ENCODE measurements at regions not wholly inside any gene's neighbourhood (a gene's known extent, or its start where the extent isn't known, plus 50 kb on each side); places are given as distances from the start of the nearest gene placed in this dataset.

- intact Hi-C loops (cut with DNase I) = no loop called here
- H3K36me3 ChIP-seq = no peaks in the 10 kb centered on the region
- no peak for TF ChIP-seq POLR2A (IDR thresholded peaks at IDR 0.05)
- TF ChIP-seq POLR2AphosphoS5 (IDR thresholded peaks at IDR 0.05; ENCODE audit: insufficient read depth in 1 of 2, low read depth in 1 of 2) = no peak
- no peak for TF ChIP-seq CTCF (IDR thresholded peaks at IDR 0.05)
These were observed 867.8 kb downstream of the AMY1C start for GRCh38 chr1:104617474-104617873.

DNA sequence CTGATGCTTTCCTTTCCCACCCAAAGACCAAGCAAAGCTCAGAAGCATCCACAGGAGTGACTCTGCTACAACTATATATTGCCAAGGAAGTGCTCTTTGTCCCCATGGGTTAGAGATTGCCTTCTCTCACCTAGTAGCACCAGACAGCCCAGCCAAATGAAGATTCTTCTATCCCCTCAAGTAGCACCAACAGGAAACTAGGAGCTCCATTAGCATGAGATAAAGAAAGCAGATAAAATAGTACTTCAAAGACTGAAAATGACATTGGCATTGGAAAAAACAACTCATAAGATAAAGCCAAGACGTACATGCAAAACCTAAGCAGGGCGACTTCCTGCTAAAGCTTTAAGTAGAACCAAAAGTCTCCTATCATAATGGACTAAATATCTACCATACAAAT, 871.5 kb downstream of the AMY1C start:
- no peak for DNase-seq (ENCODE audit: extremely low spot score in 2 of 2)
- no peaks in the 10 kb centered on the region for H3K9me3 ChIP-seq
- no peaks in the 10 kb centered on the region for H3K4me1 ChIP-seq
- H3K27ac ChIP-seq = no peak overlapping the region
- no peaks in the 10 kb centered on the region for H3K27me3 ChIP-seq
- TF ChIP-seq CTCF (IDR thresholded peaks at IDR 0.05) (no peak), POLR2A (IDR thresholded peaks at IDR 0.05) (no peak), POLR2AphosphoS5 (IDR thresholded peaks at IDR 0.05; ENCODE audit: insufficient read depth in 1 of 2, low read depth in 1 of 2) (no peak)
- intact Hi-C loops (cut with DNase I) = no loop called here
- H3K4me3 ChIP-seq = no peak overlapping the region
- H3K36me3 ChIP-seq = no peaks in the 10 kb centered on the region

More at GRCh38 chr1:104617474-104617873, 867.8 kb downstream of the AMY1C start:
- H3K9me3 ChIP-seq = no peaks in the 10 kb centered on the region
- no peaks in the 10 kb centered on the region for H3K27me3 ChIP-seq
- H3K27ac ChIP-seq = no peak overlapping the region
- no peaks in the 10 kb centered on the region for H3K4me1 ChIP-seq
- DNase-seq (ENCODE audit: extremely low spot score in 2 of 2) = no peak
- no peak overlapping the region for H3K4me3 ChIP-seq

GRCh38 chr1:104624538-104624937, 874.8 kb downstream of the AMY1C start:
- Histone ChIP-seq H3K27ac (no peak overlapping the region), H3K27me3 (no peaks in the 10 kb centered on the region), H3K4me1 (no peaks in the 10 kb centered on the region), H3K9me3 (no peaks in the 10 kb centered on the region), H3K36me3 (no peaks in the 10 kb centered on the region), H3K4me3 (no peak overlapping the region)
- DNase-seq (ENCODE audit: extremely low spot score in 2 of 2) = no peak
- intact Hi-C loops (cut with DNase I) = no loop called here
- TF ChIP-seq POLR2AphosphoS5 (IDR thresholded peaks at IDR 0.05; ENCODE audit: insufficient read depth in 1 of 2, low read depth in 1 of 2) = no peak
- no peak for TF ChIP-seq CTCF (IDR thresholded peaks at IDR 0.05)
- no peak for TF ChIP-seq POLR2A (IDR thresholded peaks at IDR 0.05)

- Histone ChIP-seq H3K4me1 (no peaks in the 10 kb centered on the region), H3K27me3 (no peaks in the 10 kb centered on the region)
- TF ChIP-seq CTCF (IDR thresholded peaks at IDR 0.05) = no peak
- TF ChIP-seq POLR2A (IDR thresholded peaks at IDR 0.05) = no peak
- no peak for TF ChIP-seq POLR2AphosphoS5 (IDR thresholded peaks at IDR 0.05; ENCODE audit: insufficient read depth in 1 of 2, low read depth in 1 of 2)
These were observed 879.9 kb downstream of the AMY1C start for GRCh38 chr1:104629589-104629988.

DNA sequence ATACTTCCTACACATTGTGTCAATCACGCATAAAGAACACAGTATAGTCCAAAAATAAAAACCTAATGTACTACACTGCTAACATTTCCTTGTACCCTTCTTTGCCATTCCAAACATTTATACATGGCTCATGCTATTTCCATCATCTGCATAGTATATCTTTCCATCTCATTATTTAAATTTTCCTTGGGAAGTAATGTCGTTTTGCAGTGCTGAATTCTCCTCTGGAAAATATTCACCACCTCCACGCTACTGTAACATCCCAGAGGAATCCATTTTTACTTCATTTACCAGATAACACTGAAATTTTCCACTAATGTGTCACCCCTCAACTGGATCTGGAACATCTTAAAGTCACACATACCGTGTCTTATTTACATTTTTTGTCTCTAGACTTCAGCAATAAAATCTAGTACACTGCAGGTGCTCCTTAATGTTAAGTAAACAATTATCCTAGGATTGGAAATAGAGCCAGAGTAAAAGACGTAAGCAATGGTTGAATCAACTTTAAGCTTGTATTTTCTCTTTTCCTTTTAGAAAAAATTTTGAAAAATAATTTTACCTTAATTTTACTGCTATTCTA, 881.0 kb downstream of the AMY1C start:
- Histone ChIP-seq H3K27ac (no peak overlapping the region), H3K4me1 (no peaks in the 10 kb centered on the region), H3K36me3 (no peaks in the 10 kb centered on the region), H3K27me3 (no peaks in the 10 kb centered on the region), H3K9me3 (no peaks in the 10 kb centered on the region), H3K4me3 (no peak overlapping the region)
- TF ChIP-seq CTCF (IDR thresholded peaks at IDR 0.05) (no peak), POLR2A (IDR thresholded peaks at IDR 0.05) (no peak), POLR2AphosphoS5 (IDR thresholded peaks at IDR 0.05; ENCODE audit: insufficient read depth in 1 of 2, low read depth in 1 of 2) (no peak)
- intact Hi-C loops (cut with DNase I) = no loop called here
- DNase-seq (ENCODE audit: extremely low spot score in 2 of 2) = no peak

More at GRCh38 chr1:104629589-104629988, 879.9 kb downstream of the AMY1C start:
- Histone ChIP-seq H3K27ac (no peak overlapping the region), H3K36me3 (no peaks in the 10 kb centered on the region), H3K9me3 (no peaks in the 10 kb centered on the region), H3K4me3 (no peak overlapping the region)
- DNase-seq (ENCODE audit: extremely low spot score in 2 of 2) = no peak
- intact Hi-C loops (cut with DNase I) = no loop called here
